Transverse colon (tissue), 4 donors: ENCODE measurements at regions not wholly inside any gene's neighbourhood (a gene's known extent, or its start where the extent isn't known, plus 50 kb on each side); places are given as distances from the start of the nearest gene placed in this dataset.

Experiments
- DNase-seq: peaks from one replicate; pipeline ENCODE4 v3.0.0-alpha.2; 2019
- H3K27ac ChIP-seq, 4 donors: fragments of 200-600 bp; sonication (generic); 2 replicates each; pipeline ENCODE4 v1.5.1; 2016 to 2018; ENCODE audit warnings: inconsistent platforms in 4 of 4
- H3K27me3 ChIP-seq: fragments of 200-600 bp; sonication (generic); 2 replicates; pipeline ENCODE4 v1.5.1; 2017; ENCODE audit warnings: inconsistent platforms
- H3K36me3 ChIP-seq, 4 donors: fragments of 200-600 bp; sonication (generic); 2 replicates each; pipeline ENCODE4 v1.5.1; 2017 to 2019; ENCODE audit warnings: inconsistent platforms in 4 of 4
- H3K4me1 ChIP-seq, 4 donors: fragments of 200-600 bp; sonication (generic); 2 replicates each; pipeline ENCODE4 v1.5.1; 2017 to 2020; ENCODE audit warnings: inconsistent platforms in 4 of 4
- H3K4me3 ChIP-seq, 4 donors: fragments of 200-600 bp; sonication (generic); 1 replicate in 1 of 4; 2 replicates in 3 of 4; pipeline versions ENCODE4 v1.5.1 to v1.6.1; 2017 to 2019; ENCODE audit warnings: inconsistent platforms in 4 of 4
- H3K9me3 ChIP-seq, 2 donors: fragments of 200-600 bp; sonication (generic); 2 replicates each; pipeline ENCODE4 v1.5.1; 2017 to 2019; ENCODE audit warnings: inconsistent platforms in 2 of 2
- CTCF ChIP-seq, 5 experiments: fragments of 200-600 bp in 3 of 5; fragments of 450-650 bp in 2 of 5; sonication (generic) in 3 of 5; IDR thresholded peaks; 1 replicate in 2 of 5; 2 replicates in 3 of 5; pipeline ENCODE4 v1.5.1; 2016 to 2017; ENCODE audit warnings: antibody characterized with exemption in 5 of 5, inconsistent platforms in 3 of 5, mild to moderate bottlenecking in 2 of 5, moderate library complexity in 1 of 5
- EP300 ChIP-seq: sonication (generic); formaldehyde crosslinking; IDR thresholded peaks from one replicate; pipeline ENCODE4 v1.6.1; 2017; ENCODE audit warnings: antibody characterized with exemption, low read depth
- POLR2A ChIP-seq: fragments of 450-650 bp; IDR thresholded peaks from one replicate; pipeline ENCODE4 v1.6.1; 2016; ENCODE audit warnings: antibody characterized with exemption, mild to moderate bottlenecking, moderate library complexity
- POLR2AphosphoS5 ChIP-seq, 3 donors: sonication (generic); formaldehyde crosslinking; IDR thresholded peaks; one replicate each; pipeline ENCODE4 v1.6.1; 2016; ENCODE audit warnings: antibody characterized with exemption in 3 of 3
- WGBS, 2 donors: methylation state at CpG; one replicate each; pipeline ENCODE4 v1.1.5; 2018; ENCODE audit warnings: low coverage in 1 of 2; 5-methylcytosine and 5-hydroxymethylcytosine counted together
- in situ Hi-C, 4 donors: fragments of 200-750 bp; cut with MboI; loops; one replicate each; pipeline versions ENCODE4 v1.15.0 to v1.15.1; 2017; ENCODE audit warnings: low sequenced_read_pairs in 3 of 4, low pct_ligation_motif_present in 1 of 4, low pct_unique_long_range_greater_than_20kb in 1 of 4
- intact Hi-C: fragments of 100-400 bp; cut with DNase I; formaldehyde crosslinking; loops from one replicate; pipeline ENCODE4 v1.15.1; 2023; ENCODE audit warnings: low total_unique reads

- Histone ChIP-seq H3K4me1 (no peaks in the 10 kb centered on the region), H3K4me3 (no peak overlapping the region), H3K36me3 (no peaks in the 10 kb centered on the region), H3K27me3 (no peaks in the 10 kb centered on the region), H3K27ac (no peak overlapping the region), H3K9me3 (no peaks in the 10 kb centered on the region)
- intact Hi-C loops (no loop called here), in situ Hi-C loops (no loop called here)
- no peak for DNase-seq
- TF ChIP-seq POLR2AphosphoS5 (IDR thresholded peaks at IDR 0.05) (no peak), EP300 (no peak), CTCF (IDR thresholded peaks at IDR 0.05) (no peak), POLR2A (no peak)
- 32 to 38% methylated on average over 1 to 2 of the region's 2 CpGs for WGBS, 2 donors
Measured at GRCh38 chr10:78729800-78730199, 339.0 kb upstream of the ZMIZ1 start.

GRCh38 chr10:78730754-78731153 lies 338.0 kb upstream of the ZMIZ1 start:
- H3K27ac ChIP-seq = no peak overlapping the region
- H3K4me3 ChIP-seq = no peak overlapping the region
- in situ Hi-C loops (no loop called here), intact Hi-C loops (no loop called here)
- H3K27me3 ChIP-seq = no peaks in the 10 kb centered on the region
- no peak for DNase-seq
- TF ChIP-seq EP300 (no peak), POLR2A (no peak), POLR2AphosphoS5 (IDR thresholded peaks at IDR 0.05) (no peak), CTCF (IDR thresholded peaks at IDR 0.05) (no peak)
- H3K36me3 ChIP-seq = no peaks in the 10 kb centered on the region
- no peaks in the 10 kb centered on the region for H3K4me1 ChIP-seq
- H3K9me3 ChIP-seq = no peaks in the 10 kb centered on the region
- 96 to 100% methylated on average over 1 to 8 of the region's 8 CpGs for WGBS, 2 donors

- no peak overlapping the region for H3K27ac ChIP-seq
- no peak for DNase-seq
- H3K27me3 ChIP-seq = no peaks in the 10 kb centered on the region
- no peaks in the 10 kb centered on the region for H3K4me1 ChIP-seq
- no peaks in the 10 kb centered on the region for H3K9me3 ChIP-seq
- intact Hi-C loops = no loop called here
- H3K36me3 ChIP-seq = no peaks in the 10 kb centered on the region
- no peak overlapping the region for H3K4me3 ChIP-seq
- in situ Hi-C loops = no loop called here
- TF ChIP-seq CTCF (IDR thresholded peaks at IDR 0.05) = no peak
- TF ChIP-seq POLR2AphosphoS5 (IDR thresholded peaks at IDR 0.05) = no peak
- no peak for TF ChIP-seq POLR2A
- no peak for TF ChIP-seq EP300
- 50 to 83% methylated on average over 1 to 3 of the region's 3 CpGs for WGBS, 2 donors
Measured at GRCh38 chr10:78731675-78732074, 337.1 kb upstream of the ZMIZ1 start.

GRCh38 chr10:78732381-78732780 lies 336.4 kb upstream of the ZMIZ1 start:
- Histone ChIP-seq H3K4me3 (no peak overlapping the region), H3K27ac (no peak overlapping the region), H3K36me3 (no peaks in the 10 kb centered on the region), H3K9me3 (no peaks in the 10 kb centered on the region), H3K27me3 (no peaks in the 10 kb centered on the region), H3K4me1 (no peaks in the 10 kb centered on the region)
- intact Hi-C loops (no loop called here), in situ Hi-C loops (no loop called here)
- TF ChIP-seq CTCF (IDR thresholded peaks at IDR 0.05) = no peak
- TF ChIP-seq POLR2AphosphoS5 (IDR thresholded peaks at IDR 0.05) = no peak
- no peak for TF ChIP-seq POLR2A
- no peak for TF ChIP-seq EP300
- DNase-seq = no peak
- 93% methylated on average over 8 of the region's 8 CpGs; no CpG with 5 or more reads in 1 of the 2 donors for WGBS, 2 donors
